ENCODE measurements at regions not wholly inside any gene's neighbourhood (a gene's known extent, or its start where the extent isn't known, plus 50 kb on each side); places are given as distances from the start of the nearest gene placed in this dataset.
A peak's percentile ranks its signal among the peaks of the same experiment; 100 is the strongest.

GRCh38 chr3:44173263-44173662 is 68.4 kb upstream of the TOPAZ1 start:
- no peaks in the 10 kb centered on the region for H3K4me1 ChIP-seq
- no peaks in the 10 kb centered on the region for H3K36me3 ChIP-seq
- H3K4me3 ChIP-seq = no peak overlapping the region
- DNase-seq = no peak
- TF ChIP-seq POLR2AphosphoS5 (IDR thresholded peaks at IDR 0.05) (no peak), POLR2A (IDR thresholded peaks at IDR 0.05) (no peak), CTCF (IDR thresholded peaks at IDR 0.05) (no peak), EP300 (IDR thresholded peaks at IDR 0.05) (no peak)
- no peak overlapping the region for H3K27ac ChIP-seq
- peaks cover 0 to 11% (median 4%) of the 10 kb centered on the region in 3 donors for H3K27me3 ChIP-seq
- intact Hi-C loops (cut with DNase I; ENCODE audit: low total_unique reads) = no loop called here
- 90 to 96% (median 93%) methylated on average over 12 to 15 of the region's 15 CpGs for WGBS, 5 donors
- H3K9me3 ChIP-seq = peaks cover 0 to 7% (median 2%) of the 10 kb centered on the region in 4 donors

- DNase-seq = peak in 1 of 2 donors; percentile 5
- no peaks in the 10 kb centered on the region for H3K36me3 ChIP-seq
- no peak for TF ChIP-seq POLR2A (IDR thresholded peaks at IDR 0.05)
- TF ChIP-seq CTCF (IDR thresholded peaks at IDR 0.05) = no peak
- TF ChIP-seq EP300 (IDR thresholded peaks at IDR 0.05) = no peak
- TF ChIP-seq POLR2AphosphoS5 (IDR thresholded peaks at IDR 0.05) = no peak
Observed at GRCh38 chr3:44175070-44175469, 66.6 kb upstream of the TOPAZ1 start.

GRCh38 chr3:44179246-44179645 is 62.4 kb upstream of the TOPAZ1 start:
- no peaks in the 10 kb centered on the region for H3K9me3 ChIP-seq
- H3K36me3 ChIP-seq = no peaks in the 10 kb centered on the region
- WGBS, 5 donors = 86 to 93% (median 88%) methylated on average over 4 of the region's 4 CpGs
- H3K27me3 ChIP-seq = peaks cover 0 to under 1% (median 0%) of the 10 kb centered on the region in 3 donors
- H3K4me1 ChIP-seq = no peaks in the 10 kb centered on the region
- H3K27ac ChIP-seq = no peak overlapping the region
- TF ChIP-seq POLR2A (IDR thresholded peaks at IDR 0.05) (no peak), EP300 (IDR thresholded peaks at IDR 0.05) (no peak), POLR2AphosphoS5 (IDR thresholded peaks at IDR 0.05) (no peak), CTCF (IDR thresholded peaks at IDR 0.05) (no peak)
- H3K4me3 ChIP-seq = no peak overlapping the region
- DNase-seq = no peak
- intact Hi-C loops (cut with DNase I; ENCODE audit: low total_unique reads) = no loop called here

More at GRCh38 chr3:44175070-44175469, 66.6 kb upstream of the TOPAZ1 start:
- peaks cover 0 to 11% (median 4%) of the 10 kb centered on the region in 3 donors for H3K27me3 ChIP-seq
- no peak overlapping the region for H3K4me3 ChIP-seq
- 23 to 63% (median 38%) methylated on average over 2 of the region's 2 CpGs for WGBS, 5 donors
- H3K4me1 ChIP-seq = no peaks in the 10 kb centered on the region
- H3K27ac ChIP-seq = no peak overlapping the region
- H3K9me3 ChIP-seq = peaks cover 0 to 7% (median 2%) of the 10 kb centered on the region in 4 donors
- intact Hi-C loops (cut with DNase I; ENCODE audit: low total_unique reads) = no loop called here

GRCh38 chr3:44184319-44184953 is 57.2 kb upstream of the TOPAZ1 start:
- H3K27me3 ChIP-seq = peaks cover 0 to 25% (median 0%) of the 10 kb centered on the region in 3 donors
- WGBS, 5 donors = 45 to 54% (median 48%) methylated on average over 14 of the region's 14 CpGs
- intact Hi-C loops (cut with DNase I; ENCODE audit: low total_unique reads) = no loop called here
- DNase-seq = peak in 1 of 2 donors; percentile 9
- TF ChIP-seq CTCF (IDR thresholded peaks at IDR 0.05) (no peak), POLR2AphosphoS5 (IDR thresholded peaks at IDR 0.05) (no peak), POLR2A (IDR thresholded peaks at IDR 0.05) (no peak), EP300 (IDR thresholded peaks at IDR 0.05) (no peak)
- no peaks in the 10 kb centered on the region for H3K4me1 ChIP-seq
- H3K36me3 ChIP-seq = no peaks in the 10 kb centered on the region
- H3K27ac ChIP-seq = no peak overlapping the region
- no peak overlapping the region for H3K4me3 ChIP-seq
- H3K9me3 ChIP-seq = no peaks in the 10 kb centered on the region

Data from stomach (tissue), 8 donors.